ENCODE measurements at regions not wholly inside any gene's neighbourhood (a gene's known extent, or its start where the extent isn't known, plus 50 kb on each side); places are given as distances from the start of the nearest gene placed in this dataset.

GRCh38 chr1:70706381-70707037 is 295.4 kb downstream of the CTH start (continued):
- no peak for TF ChIP-seq GTF3C2 (IDR thresholded peaks at IDR 0.05; ENCODE audit: borderline replicate concordance, extremely low read depth, insufficient read length)

- no peaks in the 10 kb centered on the region for H3K36me3 ChIP-seq (ENCODE audit: control insufficient read depth, insufficient read depth, low read length)
- no peaks in the 10 kb centered on the region for H3K4me1 ChIP-seq (replicated peaks in 1 of 2; ENCODE audit: control insufficient read depth in 2 of 2, insufficient read depth in 2 of 2, low read length in 2 of 2)
- no peak overlapping the region for H2AFZ ChIP-seq (ENCODE audit: low read depth, low read length)
- no peak for FAIRE-seq
- ChIA-PET CTCF (ENCODE audit: low intra/inter-chr PET ratio) (no interaction called here), POLR2A (no interaction called here)
- ATAC-seq, result no peak
- TF ChIP-seq ZFP30 (CRISPR knock-in tag; IDR thresholded peaks at IDR 0.05; ENCODE audit: borderline replicate concordance) (no peak), ZNF143 (CRISPR knock-in tag; IDR thresholded peaks at IDR 0.05) (no peak), ZKSCAN3 (CRISPR knock-in tag; IDR thresholded peaks at IDR 0.05) (no peak), ZHX1 (conservative IDR thresholded peaks at IDR 0.05; ENCODE audit: low read length) (no peak), SUPT5H (IDR thresholded peaks at IDR 0.05) (no peak)
- intact Hi-C loops (cut with micrococcal nuclease), result no loop called here
- no peaks in the 10 kb centered on the region for H4K20me1 ChIP-seq (replicated peaks; ENCODE audit: control insufficient read depth, insufficient read depth, low read length)
- no peak overlapping the region for H3K4me2 ChIP-seq (ENCODE audit: insufficient read depth, low read length)
- H3K9me3 ChIP-seq (replicated peaks; ENCODE audit: control insufficient read depth, insufficient read depth, low read depth, low read length), result peaks cover 2% of the 10 kb centered on the region
- no peaks in the 10 kb centered on the region for H3K9me1 ChIP-seq (ENCODE audit: control insufficient read depth, insufficient read depth, low read length)
- no peaks in the 10 kb centered on the region for H3K27me3 ChIP-seq (ENCODE audit: control insufficient read depth in 2 of 2, insufficient read depth in 2 of 2, low read length in 2 of 2)
- H3K27ac ChIP-seq (ENCODE audit: extremely low read depth, low read depth, low read length), result no peak overlapping the region
- no TSS peak for BruUV-seq (replicated peaks)
- no peaks in the 10 kb centered on the region for H3K79me2 ChIP-seq (ENCODE audit: control insufficient read depth, insufficient read depth, low read length)
- in situ Hi-C loops (cut with MboI), result no loop called here
- no peak for DNase-seq (ENCODE audit: extremely low read depth in 1 of 4, low spot score in 3 of 4)
- H3K4me3 ChIP-seq, result no peak overlapping the region
- no peak overlapping the region for H3K9ac ChIP-seq (ENCODE audit: insufficient read depth in 1 of 2, low read depth in 2 of 2, low read length in 2 of 2)
Observed at GRCh38 chr1:70707214-70707613, 296.1 kb downstream of the CTH start.

All from K562 (cell line).